Neural progenitor cell (in vitro differentiated cells): ENCODE measurements at regions not wholly inside any gene's neighbourhood (a gene's known extent, or its start where the extent isn't known, plus 50 kb on each side); places are given as distances from the start of the nearest gene placed in this dataset.

Experiments
- CTCF ChIP-seq: fragments of 200-600 bp; sonication (generic); IDR thresholded peaks from 2 replicates; pipeline ENCODE4 v1.5.1; 2017; ENCODE audit warnings: antibody characterized with exemption, mild to moderate bottlenecking
- EZH2 ChIP-seq: fragments of 200-600 bp; sonication (generic); IDR thresholded peaks from 2 replicates; pipeline ENCODE4 v1.6.1; 2017; ENCODE audit warnings: antibody characterized with exemption, mild to moderate bottlenecking, moderate library complexity
- EZH2phosphoT487 ChIP-seq: fragments of 200-600 bp; sonication (generic); IDR thresholded peaks from 2 replicates; pipeline ENCODE4 v1.6.1; 2017; ENCODE audit warnings: antibody characterized with exemption

- TF ChIP-seq EZH2 (no peak), CTCF (no peak), EZH2phosphoT487 (no peak)
Observed at GRCh38 chr2:234797566-234798250, 154.1 kb upstream of the SH3BP4 start.
